NCI-H748 (cell line): ENCODE measurements at regions not wholly inside any gene's neighbourhood (a gene's known extent, or its start where the extent isn't known, plus 50 kb on each side); places are given as distances from the start of the nearest gene placed in this dataset.

Source experiments
- DNase-seq: peaks from one replicate; lab custom pipeline; 2025; ENCODE audit not compliant: unreplicated experiment; lab: John Stamatoyannopoulos, UW

- no peak for DNase-seq
Measured at GRCh38 chrX:118878977-118879376, 55.4 kb downstream of the ZCCHC12 start.

GRCh38 chrX:118879586-118879985, 56.0 kb downstream of the ZCCHC12 start:
- DNase-seq, result no peak

GRCh38 chrX:118883994-118884393, 60.4 kb downstream of the ZCCHC12 start:
- no peak for DNase-seq

GRCh38 chrX:118884552-118885138, 61.0 kb downstream of the ZCCHC12 start:
- DNase-seq, result no peak

GRCh38 chrX:118893923-118894322, 70.3 kb downstream of the ZCCHC12 start:
- no peak for DNase-seq

GRCh38 chrX:118901991-118902390, 72.4 kb upstream of the LONRF3 start:
- peak; percentile 87 for DNase-seq

- no peak for DNase-seq
Measured at GRCh38 chrX:118904218-118904617, 70.2 kb upstream of the LONRF3 start.

GRCh38 chrX:118904664-118905063, 69.8 kb upstream of the LONRF3 start:
- DNase-seq, result no peak
